HEK293 (cell line): ENCODE measurements at regions not wholly inside any gene's neighbourhood (a gene's known extent, or its start where the extent isn't known, plus 50 kb on each side); places are given as distances from the start of the nearest gene placed in this dataset.

ENCODE experiments used
- CTCF ChIA-PET: fragments of 350-600 bp; formaldehyde crosslinking; extraction: SDS; loops from one replicate; lab custom pipeline; 2021; ENCODE audit warnings: antibody characterized with exemption; lab: Yijun Ruan, JAX
- POLR2A ChIA-PET: fragments of 300-600 bp; formaldehyde crosslinking; extraction: SDS; loops from one replicate; lab custom pipeline; 2020; ENCODE audit warnings: antibody characterized with exemption, inconsistent platforms; lab: Yijun Ruan, JAX
- H3K27ac ChIP-seq: fragments of 200-500 bp; sonication (Bioruptor generic); 2 replicates; pipeline ENCODE4 v1.5.1; 2014; ENCODE audit warnings: low read depth, low read length, control low read depth, inconsistent platforms; ENCODE audit errors: extremely low read depth
- H3K36me3 ChIP-seq, 2 experiments: fragments of 200-500 bp in 1 of 2; sonication (Bioruptor generic) in 1 of 2; 1 replicate in 1 of 2; 2 replicates in 1 of 2; pipeline ENCODE4 v1.5.1; 2014 to 2017; ENCODE audit warnings: inconsistent platforms in 2 of 2, low read length in 2 of 2; ENCODE audit not compliant: control insufficient read depth in 2 of 2, insufficient read depth in 1 of 2
- H3K4me1 ChIP-seq: fragments of 200-500 bp; sonication (Bioruptor generic); 2 replicates; pipeline ENCODE4 v1.5.1; 2014; ENCODE audit warnings: mild to moderate bottlenecking, low read length, inconsistent platforms; ENCODE audit not compliant: control insufficient read depth, insufficient read depth
- H3K4me3 ChIP-seq: 2 replicates; pipeline ENCODE4 v1.5.1; 2011; ENCODE audit warnings: low read depth, mild to moderate bottlenecking, control low read depth, low read length, moderate library complexity
- H3K9me3 ChIP-seq: fragments of 200-500 bp; sonication (Bioruptor generic); 2 replicates; pipeline ENCODE4 v1.5.1; 2014; ENCODE audit warnings: low read depth, low read length, inconsistent platforms; ENCODE audit not compliant: control insufficient read depth, insufficient read depth
- HOXC10 ChIP-seq: sonication (generic); formaldehyde crosslinking; IDR thresholded peaks from 2 replicates; pipeline ENCODE4 v1.8.1; 2023; ENCODE audit warnings: mild to moderate bottlenecking, missing genetic modification reagents
- MZF1 ChIP-seq: fragments of 450-650 bp; formaldehyde crosslinking; IDR thresholded peaks from 2 replicates; pipeline ENCODE4 v1.5.1; 2017; ENCODE audit warnings: missing biosample characterization, missing genetic modification characterization, borderline replicate concordance
- PATZ1 ChIP-seq: fragments of 450-650 bp; formaldehyde crosslinking; IDR thresholded peaks from 2 replicates; pipeline ENCODE4 v1.5.1; 2016; ENCODE audit warnings: missing biosample characterization, missing genetic modification characterization
- RBAK ChIP-seq: fragments of 450-650 bp; formaldehyde crosslinking; IDR thresholded peaks from 2 replicates; pipeline ENCODE4 v1.5.1; 2016; ENCODE audit warnings: missing biosample characterization, missing genetic modification characterization
- SCRT2 ChIP-seq: fragments of 450-650 bp; formaldehyde crosslinking; IDR thresholded peaks from 2 replicates; pipeline ENCODE4 v1.5.1; 2016; ENCODE audit warnings: missing biosample characterization, missing genetic modification characterization
- ZBTB49 ChIP-seq: fragments of 450-650 bp; formaldehyde crosslinking; IDR thresholded peaks from 2 replicates; pipeline ENCODE4 v1.5.1; 2016; ENCODE audit warnings: missing biosample characterization, missing genetic modification characterization, low read depth
- ZNF169 ChIP-seq: fragments of 450-650 bp; formaldehyde crosslinking; IDR thresholded peaks from 2 replicates; pipeline ENCODE4 v1.5.1; 2016; ENCODE audit warnings: missing biosample characterization, missing genetic modification characterization
- ZNF248 ChIP-seq: fragments of 450-650 bp; formaldehyde crosslinking; IDR thresholded peaks from 2 replicates; pipeline ENCODE4 v1.5.1; 2017; ENCODE audit warnings: missing biosample characterization, missing genetic modification characterization
- ZNF654 ChIP-seq: fragments of 450-650 bp; formaldehyde crosslinking; IDR thresholded peaks from 2 replicates; pipeline ENCODE4 v1.5.1; 2016; ENCODE audit warnings: low read depth, missing biosample characterization, missing genetic modification characterization
- ZNF701 ChIP-seq: fragments of 450-650 bp; formaldehyde crosslinking; IDR thresholded peaks from 2 replicates; pipeline ENCODE4 v1.5.1; 2016; ENCODE audit warnings: missing biosample characterization, missing genetic modification characterization
- ZNF768 ChIP-seq: fragments of 450-650 bp; formaldehyde crosslinking; IDR thresholded peaks from 2 replicates; pipeline ENCODE4 v1.5.1; 2018; ENCODE audit warnings: missing biosample characterization, mild to moderate bottlenecking, missing genetic modification characterization
- ZSCAN18 ChIP-seq: fragments of 450-650 bp; formaldehyde crosslinking; IDR thresholded peaks from 2 replicates; pipeline ENCODE4 v1.5.1; 2016; ENCODE audit warnings: missing biosample characterization, missing genetic modification characterization
- ZSCAN23 ChIP-seq: fragments of 450-650 bp; formaldehyde crosslinking; IDR thresholded peaks from 2 replicates; pipeline ENCODE4 v1.5.1; 2016; ENCODE audit warnings: missing biosample characterization, missing genetic modification characterization
- TF ChIP-seq, protein P1 (sequence below): fragments of 450-650 bp; formaldehyde crosslinking; IDR thresholded peaks from 2 replicates; pipeline ENCODE4 v1.5.1; 2016; ENCODE audit warnings: missing biosample characterization, missing genetic modification characterization
- TF ChIP-seq, protein P2 (sequence below): fragments of 450-650 bp; formaldehyde crosslinking; IDR thresholded peaks from 2 replicates; pipeline ENCODE4 v1.5.1; 2017; ENCODE audit warnings: missing biosample characterization, missing genetic modification characterization

- TF ChIP-seq PATZ1 (tag by site-specific recombination) (no peak), ZNF169 (no peak)
Measured at GRCh38 chr3:28777806-28778475, 429.3 kb upstream of the AZI2 start (continued).

GRCh38 chr3:28780480-28780879 is 431.9 kb upstream of the AZI2 start:
- CTCF ChIA-PET: no interaction called here
- Histone ChIP-seq H3K36me3 (no peaks in the 10 kb centered on the region), H3K4me3 (no peak overlapping the region), H3K9me3 (no peaks in the 10 kb centered on the region), H3K4me1 (no peaks in the 10 kb centered on the region), H3K27ac (no peak overlapping the region)
- POLR2A ChIA-PET: no interaction called here
- TF ChIP-seq, protein P1, sequence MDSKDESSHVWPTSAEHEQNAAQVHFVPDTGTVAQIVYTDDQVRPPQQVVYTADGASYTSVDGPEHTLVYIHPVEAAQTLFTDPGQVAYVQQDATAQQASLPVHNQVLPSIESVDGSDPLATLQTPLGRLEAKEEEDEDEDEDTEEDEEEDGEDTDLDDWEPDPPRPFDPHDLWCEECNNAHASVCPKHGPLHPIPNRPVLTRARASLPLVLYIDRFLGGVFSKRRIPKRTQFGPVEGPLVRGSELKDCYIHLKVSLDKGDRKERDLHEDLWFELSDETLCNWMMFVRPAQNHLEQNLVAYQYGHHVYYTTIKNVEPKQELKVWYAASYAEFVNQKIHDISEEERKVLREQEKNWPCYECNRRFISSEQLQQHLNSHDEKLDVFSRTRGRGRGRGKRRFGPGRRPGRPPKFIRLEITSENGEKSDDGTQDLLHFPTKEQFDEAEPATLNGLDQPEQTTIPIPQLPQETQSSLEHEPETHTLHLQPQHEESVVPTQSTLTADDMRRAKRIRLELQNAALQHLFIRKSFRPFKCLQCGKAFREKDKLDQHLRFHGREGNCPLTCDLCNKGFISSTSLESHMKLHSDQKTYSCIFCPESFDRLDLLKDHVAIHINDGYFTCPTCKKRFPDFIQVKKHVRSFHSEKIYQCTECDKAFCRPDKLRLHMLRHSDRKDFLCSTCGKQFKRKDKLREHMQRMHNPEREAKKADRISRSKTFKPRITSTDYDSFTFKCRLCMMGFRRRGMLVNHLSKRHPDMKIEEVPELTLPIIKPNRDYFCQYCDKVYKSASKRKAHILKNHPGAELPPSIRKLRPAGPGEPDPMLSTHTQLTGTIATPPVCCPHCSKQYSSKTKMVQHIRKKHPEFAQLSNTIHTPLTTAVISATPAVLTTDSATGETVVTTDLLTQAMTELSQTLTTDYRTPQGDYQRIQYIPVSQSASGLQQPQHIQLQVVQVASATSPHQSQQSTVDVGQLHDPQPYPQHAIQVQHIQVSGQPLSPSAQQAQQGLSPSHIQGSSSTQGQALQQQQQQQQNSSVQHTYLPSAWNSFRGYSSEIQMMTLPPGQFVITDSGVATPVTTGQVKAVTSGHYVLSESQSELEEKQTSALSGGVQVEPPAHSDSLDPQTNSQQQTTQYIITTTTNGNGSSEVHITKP: no peak
- TF ChIP-seq SCRT2 (tag by site-specific recombination) (no peak), ZNF654 (no peak), ZNF768 (no peak), ZBTB49 (no peak), RBAK (tag by site-specific recombination) (no peak), MZF1 (tag by site-specific recombination) (no peak), ZNF701 (tag by site-specific recombination) (no peak), ZSCAN18 (tag by site-specific recombination) (no peak), ZSCAN23 (tag by site-specific recombination) (no peak), HOXC10 (CRISPR knock-in tag) (no peak), PATZ1 (tag by site-specific recombination) (no peak), ZNF248 (no peak)
- TF ChIP-seq, protein P2, sequence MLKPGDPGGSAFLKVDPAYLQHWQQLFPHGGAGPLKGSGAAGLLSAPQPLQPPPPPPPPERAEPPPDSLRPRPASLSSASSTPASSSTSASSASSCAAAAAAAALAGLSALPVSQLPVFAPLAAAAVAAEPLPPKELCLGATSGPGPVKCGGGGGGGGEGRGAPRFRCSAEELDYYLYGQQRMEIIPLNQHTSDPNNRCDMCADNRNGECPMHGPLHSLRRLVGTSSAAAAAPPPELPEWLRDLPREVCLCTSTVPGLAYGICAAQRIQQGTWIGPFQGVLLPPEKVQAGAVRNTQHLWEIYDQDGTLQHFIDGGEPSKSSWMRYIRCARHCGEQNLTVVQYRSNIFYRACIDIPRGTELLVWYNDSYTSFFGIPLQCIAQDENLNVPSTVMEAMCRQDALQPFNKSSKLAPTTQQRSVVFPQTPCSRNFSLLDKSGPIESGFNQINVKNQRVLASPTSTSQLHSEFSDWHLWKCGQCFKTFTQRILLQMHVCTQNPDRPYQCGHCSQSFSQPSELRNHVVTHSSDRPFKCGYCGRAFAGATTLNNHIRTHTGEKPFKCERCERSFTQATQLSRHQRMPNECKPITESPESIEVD (tag by site-specific recombination): no peak
